HFFc6 (cell line): ENCODE measurements at regions not wholly inside any gene's neighbourhood (a gene's known extent, or its start where the extent isn't known, plus 50 kb on each side); places are given as distances from the start of the nearest gene placed in this dataset.

Experiments used
- DNase-seq: peaks from one replicate; pipeline ENCODE4 v3.0.0-alpha.2; 2018
- H3K27ac Mint-ChIP-seq: 2 replicates; pipeline ENCODE4 v1.8.0; 2020; ENCODE audit warnings: mild to moderate bottlenecking, mixed read lengths
- H3K27me3 Mint-ChIP-seq: 2 replicates; pipeline ENCODE4 v1.8.0; 2021; ENCODE audit warnings: mild to moderate bottlenecking, moderate library complexity, mixed read lengths; ENCODE audit not compliant: insufficient read depth
- H3K36me3 Mint-ChIP-seq: 2 replicates; pipeline ENCODE4 v1.8.0; 2021; ENCODE audit warnings: low read depth, mixed read lengths
- H3K4me1 Mint-ChIP-seq: 2 replicates; pipeline ENCODE4 v1.8.0; 2020; ENCODE audit warnings: low read depth, mixed read lengths
- H3K4me3 Mint-ChIP-seq: 2 replicates; pipeline ENCODE4 v1.8.0; 2020; ENCODE audit warnings: mild to moderate bottlenecking, moderate library complexity, mixed read lengths
- H3K9me3 Mint-ChIP-seq: 2 replicates; pipeline ENCODE4 v1.8.0; 2020; ENCODE audit warnings: mild to moderate bottlenecking, mixed read lengths
- TF ChIP-seq, protein P1 (sequence below): fragments of 200-600 bp; sonication (generic); IDR thresholded peaks from 2 replicates; pipeline ENCODE4 v1.5.0; 2021; ENCODE audit warnings: antibody characterized with exemption, mild to moderate bottlenecking

DNA sequence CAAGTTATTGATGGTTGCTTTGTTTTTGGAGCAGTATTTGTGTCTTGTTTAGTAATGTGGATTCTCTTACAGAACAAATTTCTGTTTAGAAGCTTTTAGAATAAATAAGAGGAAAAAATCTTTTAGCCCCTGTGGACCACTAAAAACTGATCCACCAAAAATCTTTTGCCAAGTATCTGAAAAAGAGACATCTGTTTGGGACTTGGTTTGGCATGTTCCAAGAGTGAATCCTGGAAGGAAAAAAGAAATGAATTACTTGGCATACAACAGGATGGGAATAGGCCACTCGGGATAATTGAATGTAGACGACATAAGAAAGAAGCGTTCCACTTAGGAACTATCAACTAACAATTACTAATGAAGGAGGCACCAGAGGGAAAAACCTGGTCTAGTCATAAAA lies 1350.1 kb upstream of the C9orf72 start:
- TF ChIP-seq, protein P1, sequence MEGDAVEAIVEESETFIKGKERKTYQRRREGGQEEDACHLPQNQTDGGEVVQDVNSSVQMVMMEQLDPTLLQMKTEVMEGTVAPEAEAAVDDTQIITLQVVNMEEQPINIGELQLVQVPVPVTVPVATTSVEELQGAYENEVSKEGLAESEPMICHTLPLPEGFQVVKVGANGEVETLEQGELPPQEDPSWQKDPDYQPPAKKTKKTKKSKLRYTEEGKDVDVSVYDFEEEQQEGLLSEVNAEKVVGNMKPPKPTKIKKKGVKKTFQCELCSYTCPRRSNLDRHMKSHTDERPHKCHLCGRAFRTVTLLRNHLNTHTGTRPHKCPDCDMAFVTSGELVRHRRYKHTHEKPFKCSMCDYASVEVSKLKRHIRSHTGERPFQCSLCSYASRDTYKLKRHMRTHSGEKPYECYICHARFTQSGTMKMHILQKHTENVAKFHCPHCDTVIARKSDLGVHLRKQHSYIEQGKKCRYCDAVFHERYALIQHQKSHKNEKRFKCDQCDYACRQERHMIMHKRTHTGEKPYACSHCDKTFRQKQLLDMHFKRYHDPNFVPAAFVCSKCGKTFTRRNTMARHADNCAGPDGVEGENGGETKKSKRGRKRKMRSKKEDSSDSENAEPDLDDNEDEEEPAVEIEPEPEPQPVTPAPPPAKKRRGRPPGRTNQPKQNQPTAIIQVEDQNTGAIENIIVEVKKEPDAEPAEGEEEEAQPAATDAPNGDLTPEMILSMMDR: no peak
- Mint-ChIP-seq H3K27ac (no peak overlapping the region), H3K9me3 (peaks cover 18% of the 10 kb centered on the region), H3K4me3 (no peak overlapping the region), H3K36me3 (no peaks in the 10 kb centered on the region), H3K4me1 (no peaks in the 10 kb centered on the region), H3K27me3 (no peaks in the 10 kb centered on the region)
- DNase-seq: no peak

DNA sequence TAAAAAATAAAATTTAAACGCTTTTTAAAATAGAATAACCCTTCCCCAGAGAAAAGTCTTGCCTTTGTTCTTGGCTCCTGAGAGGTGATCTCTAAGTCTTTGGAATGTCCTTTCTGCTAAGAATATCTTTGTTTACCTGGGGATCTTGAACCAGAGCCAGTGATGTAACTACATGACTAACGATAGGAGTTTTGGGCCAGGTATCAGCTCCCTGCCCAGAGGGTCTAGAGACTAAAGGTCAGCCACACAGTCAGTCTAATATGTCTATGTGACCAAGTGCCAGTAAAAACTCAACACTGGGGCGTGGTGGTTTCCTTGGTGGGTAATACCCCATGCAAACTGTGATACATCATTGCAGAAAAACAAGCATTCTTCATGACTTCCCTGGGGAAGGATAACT lies 1351.9 kb upstream of the C9orf72 start:
- no peak overlapping the region for H3K4me3 Mint-ChIP-seq
- no peaks in the 10 kb centered on the region for H3K36me3 Mint-ChIP-seq
- no peak for DNase-seq
- no peak overlapping the region for H3K27ac Mint-ChIP-seq
- TF ChIP-seq, protein P1: no peak
- peaks cover 29% of the 10 kb centered on the region for H3K9me3 Mint-ChIP-seq
- no peaks in the 10 kb centered on the region for H3K4me1 Mint-ChIP-seq
- no peaks in the 10 kb centered on the region; the same call in 1 of the 2 replicates for H3K27me3 Mint-ChIP-seq

DNA sequence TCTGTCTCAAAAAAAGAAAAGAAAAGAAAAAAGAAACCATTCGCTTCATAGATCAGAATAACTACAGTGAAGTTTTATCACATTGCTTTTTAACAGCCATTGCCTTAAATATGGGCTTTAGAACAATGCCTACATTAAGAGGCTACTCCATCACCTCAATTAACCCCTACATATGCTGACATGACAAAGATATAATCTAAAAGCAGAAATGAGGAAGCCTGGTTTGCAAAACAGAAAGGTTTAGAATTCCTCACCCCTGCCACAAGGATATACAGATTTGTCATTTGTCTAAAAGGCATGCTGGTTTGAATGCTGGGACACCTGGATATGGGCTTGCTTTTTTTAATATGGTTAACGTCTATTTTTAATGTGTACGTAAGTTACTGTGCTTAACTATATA lies 1353.0 kb upstream of the C9orf72 start:
- no peak overlapping the region for H3K4me3 Mint-ChIP-seq
- no peak overlapping the region for H3K27ac Mint-ChIP-seq
- H3K9me3 Mint-ChIP-seq: peaks cover 30% of the 10 kb centered on the region
- no peak for DNase-seq
- TF ChIP-seq, protein P1: no peak
- H3K4me1 Mint-ChIP-seq: no peaks in the 10 kb centered on the region
- H3K36me3 Mint-ChIP-seq: no peaks in the 10 kb centered on the region
- no peaks in the 10 kb centered on the region; the same call in 1 of the 2 replicates for H3K27me3 Mint-ChIP-seq

DNA sequence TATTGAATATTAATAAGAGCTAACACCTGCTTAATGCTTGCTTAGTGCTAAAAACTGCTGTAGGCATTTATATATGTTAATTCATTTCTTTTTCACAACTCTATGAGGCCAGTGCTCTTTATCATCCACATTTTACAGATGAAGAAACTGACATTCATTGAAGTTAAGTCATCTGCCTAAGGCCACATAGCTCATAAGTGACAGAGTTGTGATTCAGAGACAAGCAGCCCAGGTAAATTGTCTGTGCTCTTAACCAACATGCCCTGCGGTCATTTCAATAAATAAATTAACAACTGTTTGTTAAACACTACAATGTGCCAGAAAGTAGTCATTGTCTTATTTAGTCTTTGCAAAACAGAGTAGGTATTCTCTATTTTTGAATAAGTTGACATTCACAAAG lies 1354.4 kb upstream of the C9orf72 start:
- Mint-ChIP-seq H3K4me3 (no peak overlapping the region), H3K27me3 (peaks cover 1% of the 10 kb centered on the region; the same call in 1 of the 2 replicates), H3K27ac (no peak overlapping the region), H3K9me3 (peaks cover 37% of the 10 kb centered on the region), H3K4me1 (no peaks in the 10 kb centered on the region), H3K36me3 (no peaks in the 10 kb centered on the region)
- DNase-seq: no peak
- TF ChIP-seq, protein P1: no peak

DNA sequence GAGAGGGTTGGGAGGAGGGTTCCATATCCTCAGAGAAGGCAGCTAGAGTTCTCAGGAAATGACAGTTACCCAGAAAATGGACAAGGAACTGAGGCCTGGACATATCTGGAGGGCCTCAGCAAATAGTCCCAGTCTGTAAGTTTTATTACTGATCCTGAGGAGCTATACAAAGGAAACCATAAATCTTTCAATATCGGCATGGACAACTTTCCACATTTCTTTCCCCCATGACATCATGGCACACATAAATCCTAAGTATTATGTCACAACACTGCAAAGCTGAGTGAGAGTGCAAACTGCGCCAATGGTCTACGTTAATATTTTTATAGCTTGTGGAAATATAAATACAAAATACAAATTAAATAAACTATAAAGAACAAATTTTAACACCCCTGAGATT lies 1356.2 kb upstream of the C9orf72 start:
- DNase-seq: no peak
- H3K4me1 Mint-ChIP-seq: no peaks in the 10 kb centered on the region
- H3K36me3 Mint-ChIP-seq: no peaks in the 10 kb centered on the region
- peaks cover 1% of the 10 kb centered on the region; the same call in 1 of the 2 replicates for H3K27me3 Mint-ChIP-seq
- TF ChIP-seq, protein P1: no peak
- no peak overlapping the region for H3K27ac Mint-ChIP-seq
- peaks cover 48% of the 10 kb centered on the region for H3K9me3 Mint-ChIP-seq
- no peak overlapping the region for H3K4me3 Mint-ChIP-seq

DNA sequence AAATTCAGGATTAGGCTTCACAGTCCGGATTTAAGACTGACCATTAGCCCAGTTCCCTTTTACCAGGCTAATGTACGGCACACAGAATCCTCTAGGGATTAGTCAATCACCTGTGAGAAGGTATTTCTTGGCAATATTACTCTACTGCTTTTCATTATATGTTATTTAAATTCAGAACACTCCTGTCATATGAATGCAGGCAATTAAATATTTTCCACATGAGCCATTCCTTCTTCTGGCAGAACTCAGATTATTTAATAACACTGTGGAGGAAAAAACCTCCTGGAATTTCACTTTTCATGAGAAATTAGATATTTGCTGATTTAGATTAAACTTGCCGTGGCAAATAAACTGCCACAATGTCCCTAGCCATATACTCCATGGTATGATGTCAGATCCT lies 1357.5 kb upstream of the C9orf72 start:
- no peak overlapping the region for H3K27ac Mint-ChIP-seq

More for the DNA sequence above, 1357.5 kb upstream of the C9orf72 start:
- peaks cover 1% of the 10 kb centered on the region; the same call in 1 of the 2 replicates for H3K27me3 Mint-ChIP-seq
- TF ChIP-seq, protein P1: no peak
- H3K9me3 Mint-ChIP-seq: peaks cover 43% of the 10 kb centered on the region
- no peaks in the 10 kb centered on the region for H3K4me1 Mint-ChIP-seq
- DNase-seq: no peak
- H3K4me3 Mint-ChIP-seq: no peak overlapping the region
- H3K36me3 Mint-ChIP-seq: no peaks in the 10 kb centered on the region
